Keratinocyte (primary cell): ENCODE measurements at regions not wholly inside any gene's neighbourhood (a gene's known extent, or its start where the extent isn't known, plus 50 kb on each side); places are given as distances from the start of the nearest gene placed in this dataset.

Source experiments
- EZH2 ChIP-seq: IDR thresholded peaks from one replicate; pipeline ENCODE4 v1.6.1; 2012; ENCODE audit warnings: inconsistent platforms, mild to moderate bottlenecking, low read length, moderate library complexity
- TF ChIP-seq, protein P1 (sequence below), 3 experiments: IDR thresholded peaks in 1 of 3; conservative IDR thresholded peaks in 1 of 3; optimal IDR thresholded peaks in 1 of 3; 2 replicates in 2 of 3; 3 replicates in 1 of 3; pipeline versions ENCODE3 to v1.5.1; 2011; ENCODE audit warnings: low read length in 3 of 3, mild to moderate bottlenecking in 3 of 3, moderate library complexity in 2 of 3, control low read depth in 1 of 3, inconsistent platforms in 1 of 3; ENCODE audit not compliant: insufficient read depth in 2 of 3; ENCODE audit errors: extremely low read depth in 1 of 3

DNA sequence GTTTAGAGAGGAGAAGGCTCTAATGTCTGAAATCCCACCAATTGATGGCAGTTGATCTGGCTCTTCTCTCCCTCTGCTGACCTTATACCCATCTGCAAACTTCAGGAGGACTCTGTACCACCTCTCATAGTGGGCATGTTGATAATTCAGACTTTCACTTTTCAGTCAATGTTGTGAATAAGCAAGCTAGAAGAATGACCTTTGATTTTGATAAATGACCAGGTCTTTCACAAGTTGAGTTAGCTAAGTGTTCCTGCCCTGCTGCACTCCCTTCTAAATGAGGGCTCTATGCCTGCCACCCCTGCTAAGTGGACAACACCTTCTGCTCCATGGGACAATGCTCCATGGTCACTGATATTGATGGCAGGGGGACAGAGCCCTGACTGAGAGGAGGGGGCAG, 74.7 kb downstream of the SPRY4 start:
- TF ChIP-seq, protein P1, sequence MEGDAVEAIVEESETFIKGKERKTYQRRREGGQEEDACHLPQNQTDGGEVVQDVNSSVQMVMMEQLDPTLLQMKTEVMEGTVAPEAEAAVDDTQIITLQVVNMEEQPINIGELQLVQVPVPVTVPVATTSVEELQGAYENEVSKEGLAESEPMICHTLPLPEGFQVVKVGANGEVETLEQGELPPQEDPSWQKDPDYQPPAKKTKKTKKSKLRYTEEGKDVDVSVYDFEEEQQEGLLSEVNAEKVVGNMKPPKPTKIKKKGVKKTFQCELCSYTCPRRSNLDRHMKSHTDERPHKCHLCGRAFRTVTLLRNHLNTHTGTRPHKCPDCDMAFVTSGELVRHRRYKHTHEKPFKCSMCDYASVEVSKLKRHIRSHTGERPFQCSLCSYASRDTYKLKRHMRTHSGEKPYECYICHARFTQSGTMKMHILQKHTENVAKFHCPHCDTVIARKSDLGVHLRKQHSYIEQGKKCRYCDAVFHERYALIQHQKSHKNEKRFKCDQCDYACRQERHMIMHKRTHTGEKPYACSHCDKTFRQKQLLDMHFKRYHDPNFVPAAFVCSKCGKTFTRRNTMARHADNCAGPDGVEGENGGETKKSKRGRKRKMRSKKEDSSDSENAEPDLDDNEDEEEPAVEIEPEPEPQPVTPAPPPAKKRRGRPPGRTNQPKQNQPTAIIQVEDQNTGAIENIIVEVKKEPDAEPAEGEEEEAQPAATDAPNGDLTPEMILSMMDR (optimal IDR thresholded peaks at IDR 0.05 in 1 of 3, IDR thresholded peaks at IDR 0.05 in 1 of 3, conservative IDR thresholded peaks at IDR 0.05 in 1 of 3; ENCODE audit: extremely low read depth in 1 of 3, insufficient read depth in 2 of 3, low read length in 3 of 3), result no peak
- no peak for TF ChIP-seq EZH2
